Endothelial cell of umbilical vein (primary cell): ENCODE measurements at regions not wholly inside any gene's neighbourhood (a gene's known extent, or its start where the extent isn't known, plus 50 kb on each side); places are given as distances from the start of the nearest gene placed in this dataset.

Source experiments
- BruUV-seq: library from RNA; stranded (reverse); fragments of 400-500 nt; replicated peaks from 2 replicates; lab custom pipeline; 2021; lab: Mats Ljungman, UMichigan
- CTCF ChIA-PET: fragments of 300-600, 350-600 bp; sonication (Branson Sonifier 250); formaldehyde crosslinking; loops from one replicate; lab custom pipeline; 2021; ENCODE audit warnings: antibody characterized with exemption, inconsistent platforms; lab: Charles Lee
- POLR2A ChIA-PET: fragments of 300-600, 350-600 bp; sonication (Branson Sonifier 250); formaldehyde crosslinking; loops from one replicate; lab custom pipeline; 2021; ENCODE audit warnings: antibody characterized with exemption, inconsistent platforms; lab: Charles Lee
- DNase-seq: peaks from one replicate; pipeline ENCODE4 v3.0.0-alpha.2; 2011; ENCODE audit warnings: low read depth, low spot score
- FAIRE-seq: peaks from 2 replicates; lab custom pipeline; 2011; peaks lifted over from hg19 to GRCh38; lab: Jason Lieb, UNC
- H2AFZ ChIP-seq: 2 replicates; pipeline ENCODE4 v1.6.0; 2012; ENCODE audit warnings: low read depth, low read length, control low read depth, inconsistent platforms
- H3K27ac ChIP-seq: 2 replicates; pipeline ENCODE4 v1.5.1; 2011; ENCODE audit warnings: low read depth, mild to moderate bottlenecking, control low read depth, low read length, moderate library complexity; ENCODE audit not compliant: insufficient read depth
- H3K27me3 ChIP-seq, 2 experiments: 2 replicates each; pipeline versions ENCODE4 v1.6.0 to v1.6.1; 2011; ENCODE audit warnings: low read length in 2 of 2, mixed read lengths in 1 of 2; ENCODE audit not compliant: control insufficient read depth in 2 of 2, insufficient read depth in 2 of 2
- H3K36me3 ChIP-seq, 2 experiments: 2 replicates in 1 of 2; 3 replicates in 1 of 2; pipeline ENCODE4 v1.5.1; 2011; ENCODE audit warnings: low read length in 2 of 2, mild to moderate bottlenecking in 1 of 2, moderate library complexity in 1 of 2; ENCODE audit not compliant: control insufficient read depth in 2 of 2, insufficient read depth in 2 of 2; ENCODE audit errors: extremely low read depth in 1 of 2
- H3K4me1 ChIP-seq: 3 replicates; pipeline ENCODE4 v1.5.1; 2011; ENCODE audit warnings: mild to moderate bottlenecking, low read length; ENCODE audit not compliant: control insufficient read depth, insufficient read depth; ENCODE audit errors: extremely low read depth
- H3K4me2 ChIP-seq: 2 replicates; pipeline ENCODE4 v1.6.1; 2011; ENCODE audit warnings: low read length, control low read depth, mixed read lengths; ENCODE audit not compliant: insufficient read depth
- H3K4me3 ChIP-seq, 3 experiments: fragments of 200-600 bp in 1 of 3; sonication (generic), shearing (Covaris generic) in 1 of 3; replicated peaks in 1 of 3; 2 replicates each; pipeline ENCODE4 v1.5.1; 2011 to 2016; ENCODE audit warnings: control low read depth in 3 of 3, low read length in 3 of 3, mild to moderate bottlenecking in 2 of 3, inconsistent platforms in 1 of 3, low read depth in 1 of 3, moderate library complexity in 1 of 3; ENCODE audit not compliant: insufficient read depth in 1 of 3
- H3K79me2 ChIP-seq: 2 replicates; pipeline ENCODE4 v1.6.0; 2012; ENCODE audit warnings: low read length, inconsistent platforms; ENCODE audit not compliant: control insufficient read depth, insufficient read depth
- H3K9ac ChIP-seq: replicated peaks from 2 replicates; pipeline ENCODE3; 2011; ENCODE audit warnings: low read length, control low read depth; ENCODE audit not compliant: insufficient read depth; ENCODE audit errors: extremely low read depth
- H3K9me1 ChIP-seq: replicated peaks from 3 replicates; pipeline ENCODE4 v1.6.0; 2011; ENCODE audit warnings: mild to moderate bottlenecking, low read length; ENCODE audit not compliant: control insufficient read depth, insufficient read depth; ENCODE audit errors: extremely low read depth
- H3K9me3 ChIP-seq: replicated peaks from 2 replicates; pipeline ENCODE4 v1.5.1; 2012; ENCODE audit warnings: low read length, inconsistent platforms; ENCODE audit not compliant: control insufficient read depth, insufficient read depth
- H4K20me1 ChIP-seq: replicated peaks from 2 replicates; pipeline ENCODE3; 2011; ENCODE audit warnings: mild to moderate bottlenecking, low read length; ENCODE audit not compliant: control insufficient read depth, insufficient read depth; ENCODE audit errors: extremely low read depth
- EZH2 ChIP-seq: IDR thresholded peaks from 2 replicates; pipeline ENCODE4 v1.6.1; 2012; ENCODE audit warnings: borderline replicate concordance, low read depth, mild to moderate bottlenecking, moderate library complexity, low read length, inconsistent platforms; ENCODE audit not compliant: severe bottlenecking
- FOS ChIP-seq: IDR thresholded peaks from 2 replicates; pipeline ENCODE4 v1.6.1; 2011; ENCODE audit warnings: mild to moderate bottlenecking, low read length, moderate library complexity, borderline replicate concordance; ENCODE audit not compliant: insufficient read depth
- JUN ChIP-seq: IDR thresholded peaks from 2 replicates; pipeline ENCODE4 v1.6.1; 2011; ENCODE audit warnings: borderline replicate concordance, low read depth; ENCODE audit not compliant: insufficient read length, insufficient read depth
- MYC ChIP-seq: IDR thresholded peaks from one replicate; pipeline ENCODE4 v1.6.1; 2011; ENCODE audit warnings: mild to moderate bottlenecking, low read depth, low read length
- POLR2A ChIP-seq: IDR thresholded peaks from 2 replicates; pipeline ENCODE4 v1.6.1; 2012; ENCODE audit warnings: low read depth, mild to moderate bottlenecking, control low read depth, low read length
- POLR2AphosphoS5 ChIP-seq: IDR thresholded peaks from 2 replicates; pipeline ENCODE4 v1.6.1; 2012; ENCODE audit warnings: low read depth, mild to moderate bottlenecking, control low read depth, low read length, moderate library complexity; ENCODE audit not compliant: insufficient read depth
- dilution Hi-C: fragments of 300-500 bp; cut with MboI; formaldehyde crosslinking; loops from one replicate; pipeline ENCODE4 v1.15.0; 2019; ENCODE audit warnings: low sequenced_read_pairs; ENCODE audit not compliant: extremely low pct_ligation_motif_present
- intact Hi-C: fragments of 100-400 bp; cut with micrococcal nuclease; formaldehyde crosslinking; loops from one replicate; pipeline ENCODE4 v1.10.0; 2022
- TF ChIP-seq, protein P1 (sequence below), 2 donors: IDR thresholded peaks; 1 replicate in 1 of 2; 2 replicates in 1 of 2; pipeline ENCODE4 v1.5.1; 2011; ENCODE audit warnings: low read length in 2 of 2, mild to moderate bottlenecking in 2 of 2, moderate library complexity in 2 of 2, control low read depth in 1 of 2, inconsistent platforms in 1 of 2, low read depth in 1 of 2; ENCODE audit not compliant: insufficient read depth in 1 of 2; ENCODE audit errors: extremely low read depth in 1 of 2
- TF ChIP-seq, protein P2 (sequence below): IDR thresholded peaks from 2 replicates; pipeline ENCODE4 v1.6.1; 2011; ENCODE audit not compliant: insufficient read depth, insufficient read length

DNA sequence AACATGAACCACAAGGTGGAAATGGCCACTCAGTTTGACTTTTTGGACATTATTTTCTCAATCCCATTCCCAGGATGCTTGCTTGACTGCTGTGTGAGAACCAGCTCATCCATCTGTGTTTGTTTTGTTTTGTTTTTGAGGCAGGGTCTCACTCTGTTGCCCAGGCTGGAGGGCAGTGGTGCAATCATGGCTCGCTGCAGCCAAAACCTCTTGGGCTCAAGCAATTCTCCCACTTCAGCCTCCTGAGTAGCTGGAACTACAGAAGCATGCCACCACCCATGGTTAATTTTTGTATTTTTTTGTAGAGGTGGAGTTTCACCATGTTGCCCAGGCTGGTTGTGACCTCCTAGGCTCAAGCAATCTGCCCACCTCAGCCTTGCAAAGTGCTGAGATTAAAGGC is 166.0 kb upstream of the CDH4 start:
- Histone ChIP-seq H3K4me1 (no peaks in the 10 kb centered on the region), H3K9me3 (peaks cover 20% of the 10 kb centered on the region), H3K79me2 (no peaks in the 10 kb centered on the region), H3K27me3 (no peaks in the 10 kb centered on the region), H3K4me3 (no peak overlapping the region), H3K36me3 (no peaks in the 10 kb centered on the region), H3K27ac (no peak overlapping the region), H4K20me1 (no peaks in the 10 kb centered on the region), H3K9ac (no peak overlapping the region), H2AFZ (no peak overlapping the region), H3K4me2 (no peak overlapping the region), H3K9me1 (no peaks in the 10 kb centered on the region)
- CTCF ChIA-PET, result no interaction called here
- intact Hi-C loops (no loop called here), dilution Hi-C loops (no loop called here)
- FAIRE-seq (no peak), DNase-seq (no peak)
- BruUV-seq, result no TSS peak
- POLR2A ChIA-PET, result no interaction called here
- TF ChIP-seq MYC (no peak), JUN (no peak), FOS (no peak), EZH2 (no peak), POLR2A (no peak), POLR2AphosphoS5 (no peak)
- TF ChIP-seq, protein P1, sequence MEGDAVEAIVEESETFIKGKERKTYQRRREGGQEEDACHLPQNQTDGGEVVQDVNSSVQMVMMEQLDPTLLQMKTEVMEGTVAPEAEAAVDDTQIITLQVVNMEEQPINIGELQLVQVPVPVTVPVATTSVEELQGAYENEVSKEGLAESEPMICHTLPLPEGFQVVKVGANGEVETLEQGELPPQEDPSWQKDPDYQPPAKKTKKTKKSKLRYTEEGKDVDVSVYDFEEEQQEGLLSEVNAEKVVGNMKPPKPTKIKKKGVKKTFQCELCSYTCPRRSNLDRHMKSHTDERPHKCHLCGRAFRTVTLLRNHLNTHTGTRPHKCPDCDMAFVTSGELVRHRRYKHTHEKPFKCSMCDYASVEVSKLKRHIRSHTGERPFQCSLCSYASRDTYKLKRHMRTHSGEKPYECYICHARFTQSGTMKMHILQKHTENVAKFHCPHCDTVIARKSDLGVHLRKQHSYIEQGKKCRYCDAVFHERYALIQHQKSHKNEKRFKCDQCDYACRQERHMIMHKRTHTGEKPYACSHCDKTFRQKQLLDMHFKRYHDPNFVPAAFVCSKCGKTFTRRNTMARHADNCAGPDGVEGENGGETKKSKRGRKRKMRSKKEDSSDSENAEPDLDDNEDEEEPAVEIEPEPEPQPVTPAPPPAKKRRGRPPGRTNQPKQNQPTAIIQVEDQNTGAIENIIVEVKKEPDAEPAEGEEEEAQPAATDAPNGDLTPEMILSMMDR (IDR thresholded peaks at IDR 0.05; ENCODE audit: extremely low read depth in 1 of 2, insufficient read depth in 1 of 2, low read depth in 1 of 2, low read length in 2 of 2), result no peak
- TF ChIP-seq, protein P2, sequence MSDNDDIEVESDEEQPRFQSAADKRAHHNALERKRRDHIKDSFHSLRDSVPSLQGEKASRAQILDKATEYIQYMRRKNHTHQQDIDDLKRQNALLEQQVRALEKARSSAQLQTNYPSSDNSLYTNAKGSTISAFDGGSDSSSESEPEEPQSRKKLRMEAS, result no peak
